NCI-H2081 (cell line): ENCODE measurements at regions not wholly inside any gene's neighbourhood (a gene's known extent, or its start where the extent isn't known, plus 50 kb on each side); places are given as distances from the start of the nearest gene placed in this dataset.
A peak's percentile ranks its signal among the peaks of the same experiment; 100 is the strongest.
"Not testable (repeated sequence)": the region's sequence is repeated elsewhere in the genome, so short reads cannot be mapped to it uniquely, and the experiment has no call there.

Experiments used
- DNase-seq, 2 experiments: peaks; one replicate each; lab custom pipeline; 2025; lab: John Stamatoyannopoulos, UW

- no peak for DNase-seq
These were observed 147.4 kb upstream of the EGLN3 start for GRCh38 chr14:34098045-34098984.

- DNase-seq, result no peak
These were observed 146.8 kb upstream of the EGLN3 start for GRCh38 chr14:34097644-34098043.

- no peak for DNase-seq
These were observed 143.5 kb upstream of the EGLN3 start for GRCh38 chr14:34094384-34094783.

GRCh38 chr14:34093883-34094282 lies 143.0 kb upstream of the EGLN3 start:
- no peak for DNase-seq

GRCh38 chr14:34090451-34090850 lies 139.6 kb upstream of the EGLN3 start:
- no peak for DNase-seq

- DNase-seq, result no peak
These were observed 138.0 kb upstream of the EGLN3 start for GRCh38 chr14:34088914-34089313.

- no peak for DNase-seq
These were observed 136.7 kb upstream of the EGLN3 start for GRCh38 chr14:34087571-34087970.

- no peak for DNase-seq
These were observed 135.4 kb upstream of the EGLN3 start for GRCh38 chr14:34086223-34086757.

GRCh38 chr14:34085695-34086094 lies 134.8 kb upstream of the EGLN3 start:
- DNase-seq, result no peak

- DNase-seq, result peak in 1 of 2 experiments; percentile 58
These were observed 130.8 kb upstream of the EGLN3 start for GRCh38 chr14:34081576-34082136.

GRCh38 chr14:34081101-34081575 lies 130.3 kb upstream of the EGLN3 start:
- DNase-seq, result no peak

GRCh38 chr14:34079643-34080042 lies 128.8 kb upstream of the EGLN3 start:
- DNase-seq, result not testable (repeated sequence)

- no peak for DNase-seq
These were observed 127.4 kb upstream of the EGLN3 start for GRCh38 chr14:34078117-34078743.

GRCh38 chr14:34075826-34076225 lies 125.0 kb upstream of the EGLN3 start:
- no peak for DNase-seq

- DNase-seq, result no peak
These were observed 124.3 kb upstream of the EGLN3 start for GRCh38 chr14:34075042-34075744.

- DNase-seq, result no peak
These were observed 122.0 kb upstream of the EGLN3 start for GRCh38 chr14:34072921-34073320.

GRCh38 chr14:34072401-34072800 lies 121.5 kb upstream of the EGLN3 start:
- no peak for DNase-seq

GRCh38 chr14:34070917-34071407 lies 120.1 kb upstream of the EGLN3 start:
- DNase-seq, result no peak

GRCh38 chr14:34069854-34070582 lies 119.1 kb upstream of the EGLN3 start:
- DNase-seq, result no peak

- DNase-seq, result no peak
These were observed 116.7 kb upstream of the EGLN3 start for GRCh38 chr14:34067587-34067986.
